ENCODE measurements at regions not wholly inside any gene's neighbourhood (a gene's known extent, or its start where the extent isn't known, plus 50 kb on each side); places are given as distances from the start of the nearest gene placed in this dataset.

DNA sequence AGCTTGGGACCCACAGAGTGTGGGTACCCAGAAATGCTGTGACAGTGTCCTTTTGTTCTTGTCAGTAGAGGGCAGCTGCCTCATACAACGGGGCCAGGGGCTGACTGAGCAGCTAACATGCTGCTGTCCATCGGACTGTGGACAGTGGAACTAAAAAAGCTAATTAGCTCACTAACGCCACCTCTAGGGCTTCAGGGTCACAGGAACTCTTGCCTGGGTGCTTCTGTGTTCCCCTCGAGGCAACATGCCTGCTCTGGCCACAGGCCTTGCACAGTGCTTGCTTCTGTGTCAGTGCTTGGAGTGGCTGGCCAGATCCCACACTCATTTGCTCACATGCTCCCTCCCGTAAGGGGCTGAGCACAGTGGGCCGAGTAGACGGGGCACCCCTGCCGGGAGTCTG is 377.0 kb downstream of the OLFM4 start:
- DNase-seq (ENCODE audit: low read depth): no peak
- TF ChIP-seq, protein P1, sequence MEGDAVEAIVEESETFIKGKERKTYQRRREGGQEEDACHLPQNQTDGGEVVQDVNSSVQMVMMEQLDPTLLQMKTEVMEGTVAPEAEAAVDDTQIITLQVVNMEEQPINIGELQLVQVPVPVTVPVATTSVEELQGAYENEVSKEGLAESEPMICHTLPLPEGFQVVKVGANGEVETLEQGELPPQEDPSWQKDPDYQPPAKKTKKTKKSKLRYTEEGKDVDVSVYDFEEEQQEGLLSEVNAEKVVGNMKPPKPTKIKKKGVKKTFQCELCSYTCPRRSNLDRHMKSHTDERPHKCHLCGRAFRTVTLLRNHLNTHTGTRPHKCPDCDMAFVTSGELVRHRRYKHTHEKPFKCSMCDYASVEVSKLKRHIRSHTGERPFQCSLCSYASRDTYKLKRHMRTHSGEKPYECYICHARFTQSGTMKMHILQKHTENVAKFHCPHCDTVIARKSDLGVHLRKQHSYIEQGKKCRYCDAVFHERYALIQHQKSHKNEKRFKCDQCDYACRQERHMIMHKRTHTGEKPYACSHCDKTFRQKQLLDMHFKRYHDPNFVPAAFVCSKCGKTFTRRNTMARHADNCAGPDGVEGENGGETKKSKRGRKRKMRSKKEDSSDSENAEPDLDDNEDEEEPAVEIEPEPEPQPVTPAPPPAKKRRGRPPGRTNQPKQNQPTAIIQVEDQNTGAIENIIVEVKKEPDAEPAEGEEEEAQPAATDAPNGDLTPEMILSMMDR (IDR thresholded peaks at IDR 0.05; ENCODE audit: control insufficient read depth, insufficient read depth, low read depth, low read length, missing control alignments): no peak
- H3K4me3 ChIP-seq (ENCODE audit: control insufficient read depth, low read depth, low read length): no peak overlapping the region

DNA sequence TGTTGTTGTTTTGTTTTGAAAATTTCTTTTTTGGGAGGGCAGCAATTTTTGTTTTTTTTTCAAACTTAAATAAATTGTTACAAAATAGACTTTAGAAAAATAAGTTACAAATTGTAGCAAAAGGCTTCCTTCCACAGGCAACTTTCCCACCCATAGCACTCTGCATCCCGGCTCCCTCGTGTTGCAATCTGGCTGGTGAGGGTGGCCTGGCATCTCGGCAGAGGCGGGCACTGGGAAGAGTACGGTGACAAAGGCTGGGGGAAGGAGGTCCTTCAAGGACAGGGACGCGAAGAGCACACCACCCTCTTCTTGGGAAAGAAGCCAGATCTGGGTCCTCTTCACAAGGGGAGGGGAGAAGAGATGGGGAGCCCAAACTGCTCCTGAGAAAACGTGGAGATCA is 379.7 kb downstream of the OLFM4 start:
- TF ChIP-seq, protein P1 (IDR thresholded peaks at IDR 0.05; ENCODE audit: control insufficient read depth, insufficient read depth, low read depth, low read length, missing control alignments): no peak
- no peak for DNase-seq (ENCODE audit: low read depth)
- H3K4me3 ChIP-seq (ENCODE audit: control insufficient read depth, low read depth, low read length): no peak overlapping the region

DNA sequence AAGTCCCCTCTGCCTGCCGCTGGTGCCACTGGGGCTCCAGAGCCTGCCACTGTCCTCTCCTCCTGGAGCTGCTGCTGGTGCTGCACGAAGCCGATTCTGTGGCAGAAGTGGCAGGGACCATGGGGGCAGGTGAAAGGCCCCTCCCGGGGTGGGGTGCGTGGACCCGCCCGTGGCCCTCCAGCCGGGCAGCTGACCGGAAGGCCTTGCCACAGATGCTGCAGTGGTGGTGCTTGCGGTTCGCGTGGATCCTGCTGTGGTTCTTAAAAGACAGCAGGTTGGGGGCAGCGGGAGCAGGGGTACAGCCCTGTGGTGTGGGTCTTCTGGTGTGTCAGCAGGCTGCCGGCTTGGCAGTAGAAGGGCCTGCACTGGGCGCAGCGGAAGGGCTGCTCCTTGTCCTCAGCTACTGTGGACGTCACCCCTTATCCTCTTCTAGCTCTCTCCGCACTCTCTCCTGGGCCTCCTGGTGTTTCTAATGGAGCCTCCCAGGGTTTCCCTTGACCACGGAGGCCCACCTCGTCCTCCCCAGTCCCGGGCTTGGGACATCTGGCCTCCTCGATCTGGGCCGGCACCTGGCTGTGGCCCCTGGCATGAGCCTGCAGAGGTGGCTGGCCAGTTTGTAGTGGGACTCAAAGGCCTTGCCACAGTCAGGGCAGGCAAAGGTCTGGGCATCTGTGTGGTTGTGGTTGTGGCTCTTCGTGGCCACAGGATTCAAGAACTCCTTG is 380.4 kb downstream of the OLFM4 start:
- no peak for DNase-seq (ENCODE audit: low read depth)
- TF ChIP-seq, protein P1 (IDR thresholded peaks at IDR 0.05; ENCODE audit: control insufficient read depth, insufficient read depth, low read depth, low read length, missing control alignments): no peak
- H3K4me3 ChIP-seq (ENCODE audit: control insufficient read depth, low read depth, low read length): no peak overlapping the region

DNA sequence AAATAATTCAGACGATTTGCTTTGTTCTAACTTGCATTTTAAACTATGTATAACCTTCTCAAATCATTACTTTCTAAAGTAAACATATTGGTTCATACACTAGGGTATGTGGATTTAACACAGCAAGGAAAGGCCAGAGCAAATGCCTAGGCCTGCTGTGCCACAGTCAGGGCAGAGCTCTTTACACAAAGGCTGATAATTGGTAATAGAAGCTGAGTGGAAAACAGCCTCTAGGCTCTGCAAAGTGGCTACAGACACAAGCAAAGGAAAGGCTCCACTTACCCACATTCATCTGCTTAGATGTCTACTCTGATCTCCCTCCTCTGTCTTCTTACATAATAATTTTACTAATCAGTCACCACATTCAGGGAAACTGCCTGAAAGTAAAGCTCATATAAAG is 382.9 kb downstream of the OLFM4 start:
- TF ChIP-seq, protein P1 (IDR thresholded peaks at IDR 0.05; ENCODE audit: control insufficient read depth, insufficient read depth, low read depth, low read length, missing control alignments): no peak
- DNase-seq (ENCODE audit: low read depth): no peak
- no peak overlapping the region for H3K4me3 ChIP-seq (ENCODE audit: control insufficient read depth, low read depth, low read length)

DNA sequence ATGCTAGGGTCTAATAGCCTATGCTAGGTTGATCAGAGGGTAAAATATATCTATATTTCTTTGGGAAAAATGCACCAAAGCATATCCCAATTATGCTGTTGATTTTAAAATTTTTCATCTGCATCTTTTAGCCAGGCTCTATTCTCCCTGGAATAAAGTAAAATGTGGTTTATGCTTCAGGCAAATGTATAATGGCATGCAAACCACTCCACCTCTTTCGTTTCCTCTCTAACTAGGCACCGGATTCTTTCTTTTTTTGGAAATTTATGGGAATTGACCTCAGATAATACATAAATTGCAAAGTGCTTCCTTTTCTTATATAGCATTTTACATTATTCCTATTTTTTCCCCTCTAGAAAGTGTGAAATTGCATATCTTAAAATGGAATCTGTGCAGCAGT is 386.5 kb downstream of the OLFM4 start:
- H3K4me3 ChIP-seq (ENCODE audit: control insufficient read depth, low read depth, low read length): no peak overlapping the region
- no peak for DNase-seq (ENCODE audit: low read depth)
- TF ChIP-seq, protein P1 (IDR thresholded peaks at IDR 0.05; ENCODE audit: control insufficient read depth, insufficient read depth, low read depth, low read length, missing control alignments): no peak

DNA sequence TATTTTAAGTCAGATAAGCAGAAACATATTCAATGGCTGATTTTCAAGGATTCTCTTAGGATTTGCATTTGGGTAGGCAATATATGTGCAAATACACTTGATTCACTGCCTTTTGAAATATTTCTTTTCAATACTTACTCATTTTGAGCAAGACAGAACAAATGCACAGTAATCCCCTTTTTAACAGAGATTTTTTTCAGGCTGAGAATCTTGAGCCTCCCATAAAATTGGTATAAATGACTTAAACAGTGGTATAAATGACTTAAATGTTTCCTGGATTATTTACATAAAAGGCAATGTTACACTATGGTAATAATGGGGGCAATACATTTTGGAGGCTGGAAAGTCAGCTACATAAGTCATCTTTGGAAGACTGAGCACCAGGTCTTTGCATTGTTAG is 389.0 kb downstream of the OLFM4 start:
- TF ChIP-seq, protein P1 (IDR thresholded peaks at IDR 0.05; ENCODE audit: control insufficient read depth, insufficient read depth, low read depth, low read length, missing control alignments): no peak
- DNase-seq (ENCODE audit: low read depth): no peak

More for the DNA sequence above, 389.0 kb downstream of the OLFM4 start:
- H3K4me3 ChIP-seq (ENCODE audit: control insufficient read depth, low read depth, low read length): no peak overlapping the region

Measured in AG09309 (cell line).